ENCODE measurements at regions not wholly inside any gene's neighbourhood (a gene's known extent, or its start where the extent isn't known, plus 50 kb on each side); places are given as distances from the start of the nearest gene placed in this dataset.

DNA sequence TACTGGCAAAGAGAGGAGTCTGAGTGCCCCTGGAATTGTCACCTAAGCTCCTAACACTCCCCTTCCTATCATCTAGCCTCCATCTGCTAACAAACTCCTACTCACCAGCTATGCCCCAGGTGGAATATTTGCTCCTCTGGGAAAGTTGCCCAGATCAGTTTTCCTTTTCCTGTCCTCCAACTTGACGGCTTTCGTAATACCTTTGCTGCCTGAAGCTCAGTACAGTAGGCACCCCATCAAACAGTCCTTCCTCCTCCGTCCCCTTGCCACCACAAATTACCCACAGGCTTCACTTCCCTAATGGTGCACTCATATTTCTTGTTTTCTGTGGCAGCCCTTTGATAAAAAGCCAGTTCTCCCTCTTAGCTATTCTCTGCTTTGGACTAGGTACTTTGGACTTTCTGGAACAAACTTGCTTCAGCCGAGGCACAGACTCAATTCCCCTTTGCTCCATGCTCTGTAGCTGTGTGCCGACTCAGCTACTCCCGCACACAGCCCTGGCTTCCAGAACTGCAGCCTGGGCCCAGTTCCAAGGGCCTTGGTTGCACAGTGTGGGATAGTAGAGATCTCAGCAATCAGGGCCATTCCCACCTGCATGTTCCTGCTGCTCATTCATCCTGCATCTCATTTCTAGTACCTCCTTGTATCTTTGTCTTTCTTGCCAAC lies 605.1 kb downstream of the BCOR start:
- no peak for TF ChIP-seq EZH2phosphoT487 (IDR thresholded peaks at IDR 0.05; ENCODE audit: insufficient read depth, low read depth)
- no peak for TF ChIP-seq EZH2 (IDR thresholded peaks at IDR 0.05; ENCODE audit: insufficient read depth, poor library complexity, severe bottlenecking)
